Gastrocnemius medialis (tissue), 4 donors: ENCODE measurements at regions not wholly inside any gene's neighbourhood (a gene's known extent, or its start where the extent isn't known, plus 50 kb on each side); places are given as distances from the start of the nearest gene placed in this dataset.

Experiments
- POLR2A ChIP-seq, 2 donors: fragments of 450-650 bp; IDR thresholded peaks; one replicate each; pipeline ENCODE4 v1.6.1; 2017; ENCODE audit warnings: antibody characterized with exemption in 2 of 2, mild to moderate bottlenecking in 2 of 2, moderate library complexity in 2 of 2
- TF ChIP-seq, protein P1 (sequence below), 5 experiments: fragments of 450-650 bp in 3 of 5; fragments of 200-600 bp in 2 of 5; sonication (generic) in 2 of 5; IDR thresholded peaks in 4 of 5; conservative IDR thresholded peaks in 1 of 5; 1 replicate in 4 of 5; 2 replicates in 1 of 5; pipeline ENCODE4 v1.5.1; 2016 to 2019; ENCODE audit warnings: antibody characterized with exemption in 5 of 5, mild to moderate bottlenecking in 3 of 5, moderate library complexity in 3 of 5

DNA sequence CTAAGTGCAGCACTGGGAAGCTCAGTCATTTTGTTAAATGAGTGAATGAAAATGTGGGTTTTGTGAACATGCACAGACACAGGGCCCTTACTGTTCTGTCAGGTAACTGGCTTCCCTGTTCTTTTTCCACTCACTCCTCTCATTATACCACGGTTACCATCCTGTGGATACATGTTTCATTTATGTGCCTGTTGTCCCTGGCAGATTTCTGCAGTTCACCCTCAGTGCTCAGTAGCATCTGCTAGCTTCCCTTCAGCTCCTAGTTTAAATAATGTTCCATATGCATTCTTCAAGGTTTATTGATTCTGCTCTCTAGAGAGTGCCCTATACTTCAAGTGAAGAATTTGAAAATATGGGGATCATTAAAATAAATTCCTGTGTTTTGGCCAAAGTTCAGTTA lies 1634.3 kb upstream of the ADGRL3 start:
- TF ChIP-seq POLR2A (IDR thresholded peaks at IDR 0.05): no peak
- TF ChIP-seq, protein P1, sequence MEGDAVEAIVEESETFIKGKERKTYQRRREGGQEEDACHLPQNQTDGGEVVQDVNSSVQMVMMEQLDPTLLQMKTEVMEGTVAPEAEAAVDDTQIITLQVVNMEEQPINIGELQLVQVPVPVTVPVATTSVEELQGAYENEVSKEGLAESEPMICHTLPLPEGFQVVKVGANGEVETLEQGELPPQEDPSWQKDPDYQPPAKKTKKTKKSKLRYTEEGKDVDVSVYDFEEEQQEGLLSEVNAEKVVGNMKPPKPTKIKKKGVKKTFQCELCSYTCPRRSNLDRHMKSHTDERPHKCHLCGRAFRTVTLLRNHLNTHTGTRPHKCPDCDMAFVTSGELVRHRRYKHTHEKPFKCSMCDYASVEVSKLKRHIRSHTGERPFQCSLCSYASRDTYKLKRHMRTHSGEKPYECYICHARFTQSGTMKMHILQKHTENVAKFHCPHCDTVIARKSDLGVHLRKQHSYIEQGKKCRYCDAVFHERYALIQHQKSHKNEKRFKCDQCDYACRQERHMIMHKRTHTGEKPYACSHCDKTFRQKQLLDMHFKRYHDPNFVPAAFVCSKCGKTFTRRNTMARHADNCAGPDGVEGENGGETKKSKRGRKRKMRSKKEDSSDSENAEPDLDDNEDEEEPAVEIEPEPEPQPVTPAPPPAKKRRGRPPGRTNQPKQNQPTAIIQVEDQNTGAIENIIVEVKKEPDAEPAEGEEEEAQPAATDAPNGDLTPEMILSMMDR (IDR thresholded peaks at IDR 0.05 in 4 of 5, conservative IDR thresholded peaks at IDR 0.05 in 1 of 5): no peak
